A172 (cell line): ENCODE measurements at regions not wholly inside any gene's neighbourhood (a gene's known extent, or its start where the extent isn't known, plus 50 kb on each side); places are given as distances from the start of the nearest gene placed in this dataset.

Experiments
- DNase-seq: peaks from one replicate; pipeline ENCODE4 v3.0.0-alpha.2; 2015; ENCODE audit warnings: low spot score

DNA sequence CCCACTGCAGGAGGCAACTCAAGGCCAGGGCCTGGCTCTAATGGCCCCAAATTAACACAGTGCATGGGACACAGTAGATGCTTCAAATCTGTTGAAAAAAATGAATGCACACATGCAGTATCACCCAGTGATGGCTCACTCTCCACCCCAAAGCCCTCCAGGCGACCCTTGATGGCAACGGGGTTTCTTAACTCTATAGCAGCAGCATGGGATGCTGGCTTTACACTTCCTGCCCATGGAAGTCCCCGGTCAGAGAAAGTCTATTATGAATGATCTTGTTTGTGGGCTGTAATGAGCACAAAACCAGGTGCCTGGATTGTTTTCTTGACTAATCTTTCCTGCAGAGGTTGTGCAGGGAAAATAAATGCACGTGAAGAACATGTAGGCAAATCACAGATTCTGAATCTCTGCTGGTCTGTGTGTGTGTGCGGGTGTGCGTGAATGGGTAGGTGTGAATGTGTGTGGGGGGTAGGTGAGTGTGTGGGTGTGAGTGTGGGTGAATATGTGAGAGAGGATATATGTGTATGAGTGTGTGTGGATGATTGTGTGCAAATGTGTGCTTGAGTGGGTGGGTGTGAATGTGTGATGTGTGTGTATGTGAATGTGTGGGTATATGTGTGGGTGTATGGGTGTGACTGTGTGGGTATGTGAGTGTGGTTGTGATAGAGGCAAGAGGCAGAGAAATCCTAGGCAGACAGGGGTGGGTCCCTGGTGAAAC, 60.1 kb upstream of the MLN start:
- DNase-seq = no peak

GRCh38 chr6:33863084-33863483, 59.3 kb upstream of the MLN start:
- no peak for DNase-seq

DNA sequence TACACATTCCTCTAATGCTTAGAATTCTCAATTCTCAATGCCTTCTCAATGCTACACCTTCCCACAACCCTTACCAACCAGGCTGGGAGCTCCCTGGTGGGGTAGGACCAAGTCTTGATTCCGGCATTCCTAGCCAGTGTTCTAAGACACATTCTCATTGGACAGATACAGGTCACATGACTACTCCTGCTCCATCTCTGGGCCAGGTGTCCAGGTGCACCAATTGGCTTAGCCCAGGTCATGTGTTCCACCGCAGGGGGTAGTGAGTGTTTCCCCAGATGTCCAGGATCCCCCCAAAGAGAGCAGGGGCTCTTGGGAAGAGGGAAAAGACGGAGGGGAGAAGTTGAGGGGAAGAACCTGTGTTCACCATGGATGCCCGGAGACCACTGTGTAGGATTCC, 58.7 kb upstream of the MLN start:
- DNase-seq = no peak

DNA sequence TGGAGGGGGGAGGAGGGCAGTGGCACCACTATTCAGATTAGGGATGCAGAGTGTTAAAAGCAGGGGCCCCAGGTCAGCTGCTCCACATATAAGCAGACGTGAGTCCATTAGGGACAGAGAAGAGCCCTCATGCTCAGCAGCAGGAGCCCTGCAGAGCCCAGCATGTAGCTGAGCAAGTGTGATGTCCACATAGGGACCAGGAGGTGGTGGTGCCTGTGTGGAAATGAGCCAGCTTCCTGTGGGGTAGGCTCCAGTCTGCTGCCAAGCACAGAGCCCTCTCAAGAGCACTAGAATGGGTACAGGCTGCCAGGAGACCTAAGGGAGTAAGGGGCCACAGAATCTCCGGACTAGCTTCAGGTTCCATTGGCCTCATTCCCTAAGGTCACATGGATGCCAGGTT, 57.9 kb upstream of the MLN start:
- no peak for DNase-seq

DNA sequence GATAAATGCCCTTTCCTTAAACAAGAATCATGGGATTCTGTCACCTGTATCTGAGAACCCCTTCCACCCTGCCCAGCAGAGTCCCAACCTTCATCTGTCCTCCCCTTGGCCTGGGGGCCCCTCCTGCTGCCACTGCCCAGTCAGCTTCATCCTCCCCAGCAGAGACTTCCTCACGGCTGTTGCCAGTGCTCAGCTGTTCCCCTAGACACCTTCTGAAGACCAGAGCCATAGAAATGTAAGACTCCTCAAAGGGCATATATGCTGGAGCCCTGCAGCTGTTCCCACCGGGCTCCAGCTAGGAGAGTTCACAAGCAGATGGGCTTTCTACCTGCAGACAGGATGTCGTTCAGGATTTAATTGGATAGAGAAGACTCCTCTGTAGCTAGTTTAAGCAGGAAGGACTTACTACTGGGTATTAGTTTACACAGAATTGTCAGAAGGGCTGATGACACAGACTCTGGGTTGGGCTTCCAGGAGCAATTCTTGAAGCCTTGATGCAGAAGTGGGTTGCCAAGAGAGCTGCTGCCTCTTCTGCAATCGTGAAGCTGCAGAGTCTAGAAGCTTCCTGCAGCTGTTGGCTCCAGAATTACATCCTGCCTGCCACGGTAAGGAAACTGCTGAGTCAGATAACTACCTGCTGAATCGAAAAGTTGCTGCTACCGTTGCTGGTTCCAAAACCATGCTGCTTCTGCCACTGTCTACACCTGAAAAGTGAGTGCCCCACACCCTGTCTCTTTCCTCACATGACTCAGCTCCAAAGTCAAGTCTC, 57.1 kb upstream of the MLN start:
- no peak for DNase-seq

DNA sequence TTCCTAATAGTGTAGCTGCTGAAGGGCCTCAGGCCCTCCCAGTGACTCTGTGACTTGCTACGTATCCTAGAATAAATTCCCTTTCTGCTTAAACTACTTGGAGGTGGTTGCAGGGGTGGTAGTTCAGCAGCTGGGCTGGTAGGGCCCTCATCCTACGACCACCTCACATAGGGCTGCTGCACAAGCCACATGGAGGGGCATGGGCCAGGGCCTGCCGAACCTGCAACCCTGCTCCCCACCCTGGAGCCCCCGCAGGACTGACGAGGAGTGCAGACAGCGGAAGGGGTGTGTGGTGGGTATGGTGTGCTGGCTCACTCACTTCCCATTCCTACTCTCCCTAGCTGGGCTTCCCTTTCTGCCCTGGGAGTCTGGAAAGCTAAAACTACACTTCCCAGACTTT, 56.2 kb upstream of the MLN start:
- no peak for DNase-seq

- DNase-seq = no peak
Measured at GRCh38 chr6:33858804-33859505, 55.2 kb upstream of the MLN start.

- DNase-seq = no peak
Measured at GRCh38 chr6:33857932-33858475, 54.2 kb upstream of the MLN start.

- no peak for DNase-seq
Measured at GRCh38 chr6:33857093-33857931, 53.5 kb upstream of the MLN start.

GRCh38 chr6:33856655-33857054, 52.9 kb upstream of the MLN start:
- DNase-seq = no peak

- DNase-seq = no peak
Measured at GRCh38 chr6:33856031-33856590, 52.3 kb upstream of the MLN start.

- DNase-seq = peak; percentile 25
Measured at GRCh38 chr6:33854572-33855030, 50.8 kb upstream of the MLN start.

DNA sequence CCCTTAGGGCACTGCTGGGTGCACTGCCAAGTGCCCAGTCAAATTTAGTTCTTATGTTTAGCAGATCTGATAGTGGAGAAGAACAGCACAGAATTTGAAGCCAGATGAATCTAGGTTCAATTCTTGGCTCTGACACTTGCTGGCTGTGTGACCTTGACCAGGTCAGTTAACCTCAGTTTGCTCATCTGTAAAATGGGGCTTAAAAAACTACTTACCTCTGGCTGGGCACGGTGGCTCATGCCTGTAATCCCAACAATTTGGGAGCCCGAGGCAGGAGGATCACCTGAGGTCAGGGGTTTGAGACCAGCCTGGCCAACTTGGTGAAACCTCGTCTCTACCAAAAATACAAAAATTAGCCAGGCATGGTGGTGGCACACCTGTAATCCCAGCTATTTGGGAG, 49.9 kb upstream of the MLN start:
- no peak for DNase-seq
